ENCODE measurements at regions not wholly inside any gene's neighbourhood (a gene's known extent, or its start where the extent isn't known, plus 50 kb on each side); places are given as distances from the start of the nearest gene placed in this dataset.

DNA sequence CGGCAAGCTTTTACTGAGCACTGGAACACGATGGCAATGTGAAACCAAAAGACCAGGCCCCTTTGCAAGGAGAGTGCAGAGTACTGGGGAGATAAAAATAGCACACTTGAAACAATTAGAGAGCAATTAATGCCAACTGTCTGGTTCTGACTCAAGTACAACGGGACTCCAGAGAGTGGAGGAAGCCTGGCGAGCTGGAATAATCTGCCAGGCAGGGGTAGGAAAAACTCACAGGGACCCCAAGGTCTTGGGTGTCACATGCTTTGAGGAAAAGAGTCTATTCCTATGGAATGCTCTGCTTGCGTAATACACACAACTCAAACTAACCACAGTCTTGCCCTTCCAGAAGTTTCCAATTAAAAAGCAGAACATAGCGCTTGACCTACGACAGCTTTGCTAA is 113.0 kb upstream of the CLMP start:
- DNase-seq, result no peak

GRCh38 chr11:123307276-123307675 is 112.2 kb upstream of the CLMP start:
- in situ Hi-C loops (cut with HindIII; ENCODE audit: low pct_ligation_motif_present, low pct_unique_long_range_greater_than_20kb, low sequenced_read_pairs), result no loop called here

More for the DNA sequence above, 113.0 kb upstream of the CLMP start:
- in situ Hi-C loops (cut with HindIII; ENCODE audit: low pct_ligation_motif_present, low pct_unique_long_range_greater_than_20kb, low sequenced_read_pairs), result no loop called here

DNA sequence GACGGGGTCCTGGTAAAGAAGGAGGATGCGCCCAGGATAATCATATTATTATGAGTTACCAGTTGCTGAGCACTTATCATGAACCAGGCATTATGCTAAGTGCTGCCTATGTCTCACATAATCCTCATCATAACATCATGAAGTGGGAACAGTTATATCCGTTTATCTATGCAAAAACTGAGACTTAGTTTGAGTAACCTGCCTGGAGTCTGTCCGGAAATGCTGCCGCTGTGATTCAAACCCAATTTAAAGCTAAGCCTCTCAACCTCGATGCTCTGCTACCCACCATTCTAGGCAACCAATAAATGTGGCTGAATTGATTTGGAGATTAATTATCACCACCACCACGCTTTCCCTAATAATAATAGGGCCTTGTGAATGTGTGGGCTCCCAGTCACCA is 111.5 kb upstream of the CLMP start:
- no peak for DNase-seq
- in situ Hi-C loops (cut with HindIII; ENCODE audit: low pct_ligation_motif_present, low pct_unique_long_range_greater_than_20kb, low sequenced_read_pairs), result no loop called here

More at GRCh38 chr11:123307276-123307675, 112.2 kb upstream of the CLMP start:
- no peak for DNase-seq

GRCh38 chr11:123305601-123306375 is 110.7 kb upstream of the CLMP start:
- no peak for DNase-seq
- in situ Hi-C loops (cut with HindIII; ENCODE audit: low pct_ligation_motif_present, low pct_unique_long_range_greater_than_20kb, low sequenced_read_pairs), result no loop called here

GRCh38 chr11:123304828-123305466 is 109.9 kb upstream of the CLMP start:
- no peak for DNase-seq
- in situ Hi-C loops (cut with HindIII; ENCODE audit: low pct_ligation_motif_present, low pct_unique_long_range_greater_than_20kb, low sequenced_read_pairs), result no loop called here

DNA sequence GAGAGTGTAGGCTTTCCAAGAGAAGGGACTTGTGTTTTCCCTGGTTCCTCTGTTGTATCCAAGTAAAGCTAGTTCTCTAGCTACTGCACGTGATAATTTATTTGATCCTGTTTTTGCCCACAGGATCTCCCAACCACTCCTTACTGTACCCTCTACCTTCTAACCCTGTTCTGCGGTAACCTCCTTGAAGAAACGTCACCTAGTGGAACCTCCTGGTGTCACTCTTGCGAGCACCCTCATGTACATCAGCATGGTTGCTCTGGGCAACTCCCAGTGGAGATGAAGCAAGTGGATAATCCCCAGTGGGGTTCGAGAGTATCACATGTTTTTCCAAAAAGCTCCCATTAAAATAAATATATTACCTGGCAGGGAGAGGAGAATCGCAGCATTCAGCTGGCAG is 108.9 kb upstream of the CLMP start:
- DNase-seq, result no peak
- in situ Hi-C loops (cut with HindIII; ENCODE audit: low pct_ligation_motif_present, low pct_unique_long_range_greater_than_20kb, low sequenced_read_pairs), result no loop called here

DNA sequence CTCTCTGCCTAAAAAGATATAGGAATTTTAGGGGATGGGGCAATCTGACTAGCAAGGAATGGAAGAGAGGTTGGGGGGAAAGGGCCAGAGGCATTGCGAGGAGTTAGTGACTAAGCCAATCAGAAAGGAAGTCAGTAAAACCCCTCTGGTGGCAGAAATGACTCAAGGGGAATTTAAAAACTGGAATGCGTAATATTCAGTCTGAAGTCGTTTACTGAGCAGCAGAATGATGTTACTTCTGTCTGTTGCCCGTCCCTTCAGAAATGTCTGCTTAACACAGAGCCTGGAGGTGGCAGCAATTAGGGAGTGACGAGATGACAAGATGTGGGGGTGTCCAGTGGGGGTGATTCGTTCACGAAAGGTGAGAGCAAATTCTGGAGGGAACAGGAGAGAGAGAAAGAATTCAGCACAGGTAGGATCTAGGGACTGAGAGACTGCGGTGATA is 107.7 kb upstream of the CLMP start:
- DNase-seq, result peak; percentile 35
- in situ Hi-C loops (cut with HindIII; ENCODE audit: low pct_ligation_motif_present, low pct_unique_long_range_greater_than_20kb, low sequenced_read_pairs), result no loop called here

DNA sequence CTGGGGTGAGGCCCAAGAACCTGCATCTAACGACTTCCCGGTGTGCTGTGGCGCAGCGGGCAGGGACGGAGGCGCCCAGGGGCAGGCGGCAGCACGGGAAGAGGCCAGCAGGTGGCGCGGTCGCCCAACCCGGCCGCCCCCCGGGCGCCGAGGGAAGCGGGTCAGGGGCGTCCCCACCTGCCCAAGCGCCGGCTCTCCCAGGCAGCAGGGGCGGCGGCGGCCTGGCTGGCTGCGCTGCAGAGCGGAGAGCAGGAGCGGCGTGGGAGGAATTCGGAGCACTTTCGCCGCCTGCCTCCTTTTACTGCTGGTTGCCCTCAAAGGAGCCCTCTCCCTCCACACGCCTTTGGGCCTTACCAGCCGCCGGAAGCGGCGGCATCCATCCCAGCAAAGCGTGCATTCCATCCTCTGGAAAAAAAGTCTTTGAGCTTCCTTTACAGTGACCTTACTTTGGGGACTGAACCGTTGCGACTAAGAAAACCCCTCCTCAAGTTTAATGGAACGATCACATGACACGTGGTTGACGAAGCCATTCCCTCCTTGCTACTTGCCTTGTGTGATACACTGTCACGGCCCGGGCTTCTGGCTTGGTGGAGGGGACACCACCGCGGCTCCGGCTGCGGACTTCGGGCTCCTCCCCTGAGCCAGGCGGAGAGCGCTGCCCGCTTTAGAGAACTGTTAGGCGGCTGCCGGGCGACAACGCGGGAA is 106.8 kb upstream of the CLMP start:
- DNase-seq, result peak; percentile 41
- in situ Hi-C loops (cut with HindIII; ENCODE audit: low pct_ligation_motif_present, low pct_unique_long_range_greater_than_20kb, low sequenced_read_pairs), result no loop called here

GRCh38 chr11:123301013-123301591 is 106.1 kb upstream of the CLMP start:
- in situ Hi-C loops (cut with HindIII; ENCODE audit: low pct_ligation_motif_present, low pct_unique_long_range_greater_than_20kb, low sequenced_read_pairs), result no loop called here
- peak; percentile 11 for DNase-seq

GRCh38 chr11:123299721-123300120 is 104.7 kb upstream of the CLMP start:
- DNase-seq, result no peak
- in situ Hi-C loops (cut with HindIII; ENCODE audit: low pct_ligation_motif_present, low pct_unique_long_range_greater_than_20kb, low sequenced_read_pairs), result no loop called here

- DNase-seq, result no peak
- in situ Hi-C loops (cut with HindIII; ENCODE audit: low pct_ligation_motif_present, low pct_unique_long_range_greater_than_20kb, low sequenced_read_pairs), result no loop called here
Observed at GRCh38 chr11:123298488-123299447, 103.7 kb upstream of the CLMP start.

DNA sequence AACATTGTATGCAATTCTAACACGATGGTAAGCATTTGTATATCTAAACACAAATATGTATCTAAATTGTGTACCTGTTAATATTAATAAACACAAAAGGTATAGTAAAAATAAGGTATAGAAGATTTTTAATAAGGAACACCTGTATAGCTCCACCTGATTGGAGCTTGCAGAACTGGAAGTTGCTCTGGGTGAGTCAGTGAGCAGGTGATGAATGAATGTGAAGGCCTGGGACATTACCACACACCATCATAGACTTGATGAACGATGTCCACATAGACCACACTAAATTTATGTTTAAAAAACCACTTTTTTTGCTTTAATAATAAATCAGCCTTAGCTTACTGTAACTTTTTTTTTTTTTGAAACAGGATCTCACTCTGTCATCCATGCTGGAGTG is 97.6 kb upstream of the CLMP start:
- in situ Hi-C loops (cut with HindIII; ENCODE audit: low pct_ligation_motif_present, low pct_unique_long_range_greater_than_20kb, low sequenced_read_pairs), result no loop called here
- no peak for DNase-seq

DNA sequence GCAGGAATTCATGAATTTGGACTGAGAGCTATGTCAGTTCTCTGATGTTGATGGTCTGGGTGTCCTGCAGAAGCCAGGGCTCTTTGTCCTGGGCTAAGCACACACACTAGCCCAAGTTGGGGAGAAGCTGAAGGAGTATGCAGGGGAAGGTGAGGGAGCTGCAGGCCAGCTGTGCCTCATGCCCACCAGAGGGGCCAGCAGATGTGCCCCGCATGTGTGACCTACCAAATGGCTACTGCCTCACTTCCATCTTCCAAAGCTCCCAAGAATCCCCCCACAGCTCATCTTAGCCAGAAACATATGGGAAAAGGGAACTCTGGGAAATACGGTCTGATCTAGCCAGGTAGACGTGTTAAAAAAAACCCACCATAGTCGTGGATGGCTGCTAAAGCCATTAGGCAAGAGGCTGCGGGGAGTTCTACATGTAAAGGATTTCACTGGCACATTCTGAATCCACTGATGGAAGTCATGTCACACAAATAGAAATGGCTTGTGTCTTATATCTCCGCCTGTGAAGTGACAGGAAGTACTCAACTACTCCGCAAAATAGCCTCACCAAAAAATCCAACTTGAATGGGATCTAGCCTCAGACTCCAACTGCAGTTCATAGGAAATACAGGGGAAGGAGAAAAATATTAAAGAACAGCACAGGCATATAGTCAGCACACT is 96.3 kb upstream of the CLMP start:
- no peak for DNase-seq
- in situ Hi-C loops (cut with HindIII; ENCODE audit: low pct_ligation_motif_present, low pct_unique_long_range_greater_than_20kb, low sequenced_read_pairs), result no loop called here

- in situ Hi-C loops (cut with HindIII; ENCODE audit: low pct_ligation_motif_present, low pct_unique_long_range_greater_than_20kb, low sequenced_read_pairs), result no loop called here
- DNase-seq, result no peak
Observed at GRCh38 chr11:123286761-123287160, 91.7 kb upstream of the CLMP start.

GRCh38 chr11:123286255-123286654 is 91.2 kb upstream of the CLMP start:
- in situ Hi-C loops (cut with HindIII; ENCODE audit: low pct_ligation_motif_present, low pct_unique_long_range_greater_than_20kb, low sequenced_read_pairs), result no loop called here
- no peak for DNase-seq

DNA sequence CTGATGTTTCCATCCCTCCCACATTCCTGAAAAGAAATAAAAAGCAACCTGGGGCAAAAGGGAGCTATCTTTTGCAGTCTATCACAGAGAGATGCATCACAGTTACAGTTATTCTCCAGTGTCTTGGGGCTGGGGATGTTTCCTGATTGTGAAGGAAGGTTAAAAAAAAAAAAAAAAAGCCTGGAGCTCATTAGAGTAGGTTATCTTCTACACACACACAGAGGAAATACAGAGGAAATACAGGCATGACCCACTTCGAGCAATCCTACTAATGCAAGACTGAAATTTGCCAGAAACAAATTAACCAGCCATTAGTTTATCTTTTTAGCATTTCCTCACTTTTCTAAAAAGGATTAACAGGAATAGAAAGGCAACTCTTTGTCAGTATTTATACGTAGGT is 89.4 kb upstream of the CLMP start:
- no peak for DNase-seq
- in situ Hi-C loops (cut with HindIII; ENCODE audit: low pct_ligation_motif_present, low pct_unique_long_range_greater_than_20kb, low sequenced_read_pairs), result no loop called here

DNA sequence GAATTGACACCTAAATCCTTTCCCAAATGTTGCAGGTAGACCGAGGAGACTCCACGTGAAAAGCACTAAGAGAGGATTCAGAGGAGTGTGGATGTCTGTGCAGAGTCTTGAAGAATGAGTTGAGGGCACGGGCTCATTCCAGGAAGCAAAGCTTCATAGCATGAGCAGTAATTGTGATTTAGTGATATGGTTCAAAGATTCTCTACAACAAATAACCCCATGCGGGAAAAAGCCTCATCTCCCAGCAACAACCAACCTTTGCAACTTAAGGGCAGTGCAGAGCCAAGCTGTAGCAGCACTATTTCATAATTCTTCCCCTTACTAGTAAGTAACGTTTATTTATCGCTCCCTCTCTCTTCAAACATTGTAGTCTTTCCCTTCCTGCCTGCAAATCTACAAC is 87.5 kb upstream of the CLMP start:
- in situ Hi-C loops (cut with HindIII; ENCODE audit: low pct_ligation_motif_present, low pct_unique_long_range_greater_than_20kb, low sequenced_read_pairs), result no loop called here
- DNase-seq, result no peak

DNA sequence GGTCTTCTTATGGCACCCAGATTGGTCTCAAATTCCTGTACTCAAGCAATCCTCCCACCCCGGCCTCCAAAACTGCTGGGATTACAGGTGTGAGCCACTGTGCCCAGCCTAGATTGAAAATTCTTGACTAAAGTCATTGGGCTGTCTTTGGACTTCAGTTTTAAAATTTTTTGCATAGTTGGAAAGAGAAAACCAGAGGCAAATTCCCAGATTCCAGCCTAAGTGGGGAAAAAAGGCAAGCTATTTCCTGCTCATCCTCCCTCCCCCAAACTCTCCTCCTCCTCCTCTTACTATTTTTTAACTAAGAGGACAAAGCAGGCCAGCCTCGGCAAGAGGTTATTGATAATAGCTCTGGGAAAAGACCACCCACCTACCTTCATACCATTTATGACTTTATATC is 78.6 kb upstream of the CLMP start:
- in situ Hi-C loops (cut with HindIII; ENCODE audit: low pct_ligation_motif_present, low pct_unique_long_range_greater_than_20kb, low sequenced_read_pairs), result no loop called here
- no peak for DNase-seq

Data from ACHN (cell line).